HS-5 (cell line): ENCODE measurements at regions not wholly inside any gene's neighbourhood (a gene's known extent, or its start where the extent isn't known, plus 50 kb on each side); places are given as distances from the start of the nearest gene placed in this dataset.

Experiments
- DNase-seq: peaks from one replicate; pipeline ENCODE4 v3.0.0-alpha.2; 2012; ENCODE audit warnings: low read depth

GRCh38 chr20:1711826-1712601 is 54.4 kb upstream of the SIRPG start:
- DNase-seq: no peak

GRCh38 chr20:1711266-1711665 is 53.7 kb upstream of the SIRPG start:
- DNase-seq: no peak

- DNase-seq: no peak
Measured at GRCh38 chr20:1710484-1710883, 52.9 kb upstream of the SIRPG start.

GRCh38 chr20:1707588-1708449 is 50.2 kb upstream of the SIRPG start:
- DNase-seq: no peak
